NT2/D1 (cell line): ENCODE measurements at regions not wholly inside any gene's neighbourhood (a gene's known extent, or its start where the extent isn't known, plus 50 kb on each side); places are given as distances from the start of the nearest gene placed in this dataset.

Experiments used
- DNase-seq: peaks from one replicate; pipeline ENCODE4 v3.0.0-alpha.2; 2011; ENCODE audit warnings: low read depth, low spot score
- H3K27me3 ChIP-seq: 2 replicates; pipeline ENCODE4 v1.6.0; 2011; ENCODE audit warnings: mild to moderate bottlenecking; ENCODE audit not compliant: insufficient read length, insufficient read depth
- H3K36me3 ChIP-seq: 2 replicates; pipeline ENCODE4 v1.6.1; 2011; ENCODE audit warnings: mild to moderate bottlenecking, low read length, mixed read lengths; ENCODE audit not compliant: insufficient read depth, insufficient read length
- H3K4me1 ChIP-seq: 2 replicates; pipeline ENCODE4 v1.5.1; 2011; ENCODE audit not compliant: insufficient read depth, insufficient read length
- H3K4me3 ChIP-seq: 2 replicates; pipeline ENCODE4 v1.5.1; 2011; ENCODE audit warnings: low read depth; ENCODE audit not compliant: insufficient read length
- H3K9ac ChIP-seq: 2 replicates; pipeline ENCODE4 v1.6.0; 2011; ENCODE audit warnings: low read depth; ENCODE audit not compliant: insufficient read length
- H3K9me3 ChIP-seq: 2 replicates; pipeline ENCODE4 v1.5.1; 2011; ENCODE audit warnings: mild to moderate bottlenecking, low read length; ENCODE audit not compliant: insufficient read depth
- SUZ12 ChIP-seq: IDR thresholded peaks from 2 replicates; pipeline ENCODE4 v1.6.1; 2011; ENCODE audit not compliant: insufficient read length, insufficient read depth; ENCODE audit errors: extremely low read depth
- YY1 ChIP-seq: IDR thresholded peaks from 2 replicates; pipeline ENCODE4 v1.6.1; 2011; ENCODE audit not compliant: insufficient read length, insufficient read depth
- ZNF274 ChIP-seq: IDR thresholded peaks from 2 replicates; pipeline ENCODE4 v1.6.1; 2011; ENCODE audit warnings: mild to moderate bottlenecking, low read depth, low read length

DNA sequence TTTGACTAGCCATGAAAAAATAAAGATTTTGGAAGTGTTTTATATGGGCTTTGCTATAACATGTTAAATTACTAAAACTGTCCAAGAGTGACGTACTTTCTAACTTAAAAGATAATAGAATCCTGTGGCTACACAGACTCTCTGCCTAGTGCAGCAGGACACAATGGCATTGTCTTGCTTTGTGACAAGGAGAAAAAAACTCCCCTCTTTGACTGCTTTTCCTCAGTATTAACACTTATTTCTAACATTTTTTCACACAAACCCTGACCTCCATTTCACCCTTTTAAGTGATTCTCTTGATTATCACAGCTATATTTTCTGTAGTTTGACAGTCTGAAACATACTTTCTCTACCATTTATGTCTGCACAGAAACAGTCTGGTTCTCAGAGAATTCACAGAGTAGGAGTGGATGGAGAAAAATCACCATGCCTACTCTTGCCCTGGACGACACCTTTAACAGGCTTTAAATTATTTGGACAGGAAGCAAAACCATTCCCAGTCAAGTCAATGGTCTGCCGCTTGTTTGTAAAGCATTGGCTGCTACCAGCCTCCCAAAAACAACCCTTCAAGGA, 336.3 kb upstream of the SMIM30 start:
- no peak overlapping the region for H3K4me3 ChIP-seq
- H3K9me3 ChIP-seq = no peaks in the 10 kb centered on the region
- H3K36me3 ChIP-seq = no peaks in the 10 kb centered on the region
- no peaks in the 10 kb centered on the region for H3K4me1 ChIP-seq
- H3K9ac ChIP-seq = no peak overlapping the region
- TF ChIP-seq YY1 = no peak
- no peak for TF ChIP-seq SUZ12
- no peak for TF ChIP-seq ZNF274
- H3K27me3 ChIP-seq = no peaks in the 10 kb centered on the region
- DNase-seq = no peak

DNA sequence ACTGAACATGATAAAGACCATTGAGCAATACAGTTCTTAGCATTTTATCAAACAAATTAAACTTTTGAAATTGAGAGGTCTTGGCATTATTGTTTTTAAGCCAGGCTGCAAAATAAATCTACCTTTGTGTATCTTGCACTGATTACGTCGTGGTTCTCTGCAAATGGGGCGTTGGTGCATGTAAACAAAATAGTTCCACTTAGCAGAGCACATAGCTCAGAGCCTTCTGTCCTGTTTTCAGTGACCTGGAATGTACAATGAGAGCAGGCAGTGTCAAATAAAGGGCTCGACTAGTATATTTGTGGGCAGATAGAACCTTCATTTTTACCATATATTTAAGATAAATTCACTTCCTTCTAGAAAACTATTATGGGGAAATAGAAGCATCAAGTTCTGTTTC, 333.9 kb upstream of the SMIM30 start:
- H3K4me1 ChIP-seq = no peaks in the 10 kb centered on the region
- H3K27me3 ChIP-seq = no peaks in the 10 kb centered on the region
- no peak for DNase-seq
- H3K9me3 ChIP-seq = no peaks in the 10 kb centered on the region
- H3K9ac ChIP-seq = no peak overlapping the region
- TF ChIP-seq SUZ12 = no peak
- no peak overlapping the region for H3K4me3 ChIP-seq
- H3K36me3 ChIP-seq = no peaks in the 10 kb centered on the region

- no peaks in the 10 kb centered on the region for H3K9me3 ChIP-seq
- H3K9ac ChIP-seq = no peak overlapping the region
- H3K36me3 ChIP-seq = no peaks in the 10 kb centered on the region
- H3K4me3 ChIP-seq = no peak overlapping the region
- TF ChIP-seq YY1 (no peak), SUZ12 (no peak), ZNF274 (no peak)
- DNase-seq = no peak
- no peaks in the 10 kb centered on the region for H3K4me1 ChIP-seq
- H3K27me3 ChIP-seq = no peaks in the 10 kb centered on the region
These were observed 328.4 kb upstream of the SMIM30 start for GRCh38 chr7:113446791-113447190.

DNA sequence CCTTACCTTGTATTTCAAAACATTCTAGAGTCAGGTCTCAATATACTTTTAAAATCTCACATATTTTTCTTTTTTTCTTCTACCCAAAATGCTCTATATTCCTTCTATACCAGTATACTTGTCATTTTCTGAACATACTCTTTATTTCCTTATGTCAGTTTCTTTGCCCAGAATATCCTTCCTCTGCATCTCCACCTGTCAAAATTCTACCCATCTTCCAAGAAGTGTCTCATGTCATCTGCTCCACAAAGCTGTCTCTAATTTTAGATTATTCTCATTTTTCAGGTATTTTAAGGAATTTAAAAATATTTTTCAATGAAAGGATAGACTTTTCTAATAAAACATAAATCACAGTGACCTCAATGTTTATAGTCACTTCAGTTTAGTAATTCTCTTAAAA, 328.0 kb upstream of the SMIM30 start:
- TF ChIP-seq SUZ12 = no peak
- TF ChIP-seq YY1 = no peak
- no peak for TF ChIP-seq ZNF274
- Histone ChIP-seq H3K9ac (no peak overlapping the region), H3K27me3 (no peaks in the 10 kb centered on the region), H3K36me3 (no peaks in the 10 kb centered on the region), H3K4me3 (no peak overlapping the region), H3K4me1 (no peaks in the 10 kb centered on the region), H3K9me3 (no peaks in the 10 kb centered on the region)
- DNase-seq = no peak

DNA sequence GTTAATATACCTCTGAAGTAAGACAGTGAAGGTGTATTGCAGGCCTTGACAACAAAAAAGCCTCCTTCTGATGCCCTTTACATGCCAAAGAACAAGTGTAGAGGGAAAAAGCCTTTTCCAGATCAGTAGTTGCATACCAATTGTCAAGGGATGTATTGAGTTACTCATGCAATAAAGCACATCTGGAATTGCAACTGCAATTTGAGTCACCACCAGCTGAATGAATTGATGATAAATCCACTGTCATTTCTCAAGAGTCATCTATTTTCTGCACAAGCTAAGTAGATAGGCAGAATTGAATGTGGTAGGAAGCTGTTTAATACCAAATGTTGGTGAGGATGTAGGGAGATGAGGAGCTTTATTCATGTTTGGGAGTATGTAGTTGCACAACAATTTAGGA, 325.9 kb upstream of the SMIM30 start:
- Histone ChIP-seq H3K9me3 (no peaks in the 10 kb centered on the region), H3K27me3 (no peaks in the 10 kb centered on the region), H3K4me1 (no peaks in the 10 kb centered on the region), H3K4me3 (no peak overlapping the region), H3K9ac (no peak overlapping the region), H3K36me3 (no peaks in the 10 kb centered on the region)
- DNase-seq = no peak
- no peak for TF ChIP-seq YY1
- no peak for TF ChIP-seq SUZ12
- no peak for TF ChIP-seq ZNF274

DNA sequence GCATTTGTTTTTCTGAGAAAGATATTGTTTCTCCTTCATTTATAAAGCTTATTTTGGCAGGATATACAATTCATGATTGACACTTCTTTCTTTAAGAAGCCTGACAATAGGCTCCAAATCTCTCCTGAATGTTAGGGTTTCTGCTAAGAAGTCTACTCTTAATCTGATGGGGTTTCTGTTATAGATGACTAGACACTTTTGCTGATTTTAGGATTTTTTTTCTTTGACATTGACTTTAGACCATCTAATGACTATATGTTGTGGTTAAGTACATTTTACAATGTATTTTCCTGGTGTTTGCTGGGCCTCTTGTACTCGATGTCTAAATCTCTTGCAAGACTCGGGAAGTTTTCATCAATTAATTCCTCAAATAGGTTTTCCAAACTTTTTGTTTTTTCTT, 321.8 kb upstream of the SMIM30 start:
- TF ChIP-seq SUZ12 = no peak
- no peak for TF ChIP-seq YY1
- no peak for TF ChIP-seq ZNF274
- H3K4me1 ChIP-seq = no peaks in the 10 kb centered on the region
- no peaks in the 10 kb centered on the region for H3K9me3 ChIP-seq
- no peak overlapping the region for H3K9ac ChIP-seq
- no peaks in the 10 kb centered on the region for H3K27me3 ChIP-seq
- H3K36me3 ChIP-seq = no peaks in the 10 kb centered on the region
- DNase-seq = no peak
- no peak overlapping the region for H3K4me3 ChIP-seq

DNA sequence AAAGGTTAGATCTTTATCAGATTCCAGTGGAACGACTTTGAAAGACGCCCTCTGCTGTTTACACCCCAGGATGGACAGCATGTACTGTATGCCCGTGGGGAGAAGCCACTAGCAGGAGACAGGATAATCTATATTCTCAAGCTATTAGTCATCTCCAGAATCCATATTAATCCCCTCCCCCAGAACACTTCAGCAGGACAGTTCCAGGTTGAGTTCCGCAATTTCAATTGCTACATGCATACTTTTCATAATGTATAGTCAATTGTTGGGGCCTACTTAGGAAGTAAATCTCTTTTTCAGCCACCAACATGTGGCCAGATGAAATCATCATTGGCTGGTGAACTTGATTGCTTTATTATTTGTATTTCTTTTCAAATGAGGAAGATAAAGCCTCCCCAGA, 313.1 kb upstream of the SMIM30 start:
- H3K4me1 ChIP-seq = no peaks in the 10 kb centered on the region
- DNase-seq = no peak
- no peaks in the 10 kb centered on the region for H3K27me3 ChIP-seq
- no peaks in the 10 kb centered on the region for H3K9me3 ChIP-seq
- H3K4me3 ChIP-seq = no peak overlapping the region
- TF ChIP-seq YY1 (no peak), ZNF274 (no peak), SUZ12 (no peak)
- H3K9ac ChIP-seq = no peak overlapping the region
- H3K36me3 ChIP-seq = no peaks in the 10 kb centered on the region

- no peak for DNase-seq
- H3K9me3 ChIP-seq = no peaks in the 10 kb centered on the region
- H3K4me1 ChIP-seq = no peaks in the 10 kb centered on the region
- H3K27me3 ChIP-seq = no peaks in the 10 kb centered on the region
- H3K4me3 ChIP-seq = no peak overlapping the region
- no peaks in the 10 kb centered on the region for H3K36me3 ChIP-seq
- no peak for TF ChIP-seq YY1
- TF ChIP-seq SUZ12 = no peak
- no peak for TF ChIP-seq ZNF274
- H3K9ac ChIP-seq = no peak overlapping the region
These were observed 305.9 kb upstream of the SMIM30 start for GRCh38 chr7:113424185-113424817.
